GM18507 (cell line): ENCODE measurements at regions not wholly inside any gene's neighbourhood (a gene's known extent, or its start where the extent isn't known, plus 50 kb on each side); places are given as distances from the start of the nearest gene placed in this dataset.

Experiments used
- DNase-seq: peaks from one replicate; pipeline ENCODE4 v3.0.0; 2011; ENCODE audit warnings: low read depth; ENCODE audit not compliant: insufficient read length; ENCODE audit errors: extremely low spot score
- FAIRE-seq: peaks from 2 replicates; lab custom pipeline; 2011; peaks lifted over from hg19 to GRCh38; lab: Jason Lieb, UNC

DNA sequence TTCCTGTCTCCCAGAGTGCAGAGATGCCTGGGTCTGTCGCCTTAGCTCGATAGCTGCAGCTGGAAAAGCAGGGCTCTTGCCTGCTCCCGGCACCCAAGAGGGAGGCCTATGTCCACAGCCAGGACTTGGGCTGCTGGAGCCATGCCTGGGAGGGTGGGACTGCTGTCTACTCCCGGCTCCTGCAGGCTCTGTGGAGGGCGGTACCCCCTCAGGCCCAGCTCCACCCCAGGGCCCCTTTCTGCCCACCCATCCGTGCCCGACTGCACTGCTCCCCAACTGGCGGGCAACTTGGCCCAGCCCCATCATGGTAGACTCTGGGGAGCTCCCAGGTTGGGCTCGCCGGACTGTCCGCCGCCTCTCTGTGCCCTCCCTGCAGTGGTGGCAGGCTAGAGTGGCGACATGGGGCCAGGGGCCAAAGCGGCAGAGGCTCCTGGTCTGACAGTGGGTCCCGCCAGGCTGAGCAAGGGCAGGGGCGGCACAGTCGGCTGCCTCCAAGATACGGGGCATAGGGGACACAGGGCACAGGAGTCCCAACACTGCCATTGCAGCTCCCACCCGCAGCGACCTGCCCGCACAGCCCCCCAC, 901.0 kb downstream of the CCDC85A start:
- DNase-seq (no peak), FAIRE-seq (no peak)

DNA sequence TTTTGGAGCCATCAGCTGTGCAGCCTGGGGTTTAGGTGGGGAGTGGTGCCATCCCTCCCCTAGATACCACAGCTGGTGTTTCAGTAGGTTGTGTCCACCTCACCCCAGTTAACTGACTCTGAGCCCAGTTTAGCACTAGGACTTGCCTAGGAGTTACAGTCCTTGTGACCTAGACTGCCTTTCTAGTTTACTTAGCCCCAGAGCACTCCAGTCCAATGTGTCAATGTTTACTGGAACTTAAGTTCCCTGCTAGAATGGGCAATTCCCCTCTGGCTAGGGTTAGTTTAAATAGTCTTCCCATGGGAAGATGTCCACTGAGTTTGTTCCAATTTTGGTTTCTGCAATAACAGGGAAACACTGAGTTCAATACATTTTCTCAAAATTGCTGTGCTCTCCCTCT, 909.2 kb downstream of the CCDC85A start:
- FAIRE-seq (no peak), DNase-seq (no peak)

DNA sequence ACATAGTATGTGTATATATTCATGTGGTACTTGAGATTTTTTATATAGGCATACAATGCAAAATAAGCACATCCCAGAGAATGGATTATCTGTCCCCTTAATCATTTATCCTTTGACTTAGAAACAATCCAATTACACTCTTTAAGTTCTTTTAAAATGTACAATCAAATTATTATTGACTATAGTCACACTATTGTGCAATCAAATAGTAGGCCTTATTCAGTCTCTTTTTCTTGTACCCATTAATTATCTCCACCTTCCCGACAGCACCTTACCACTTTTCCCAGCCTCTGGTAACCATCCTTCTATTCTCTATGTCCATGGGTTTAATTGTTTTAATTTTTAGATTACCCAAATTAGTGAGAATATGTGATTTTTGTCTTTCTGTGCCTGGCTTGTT, 914.1 kb downstream of the CCDC85A start:
- DNase-seq = no peak
- no peak for FAIRE-seq

DNA sequence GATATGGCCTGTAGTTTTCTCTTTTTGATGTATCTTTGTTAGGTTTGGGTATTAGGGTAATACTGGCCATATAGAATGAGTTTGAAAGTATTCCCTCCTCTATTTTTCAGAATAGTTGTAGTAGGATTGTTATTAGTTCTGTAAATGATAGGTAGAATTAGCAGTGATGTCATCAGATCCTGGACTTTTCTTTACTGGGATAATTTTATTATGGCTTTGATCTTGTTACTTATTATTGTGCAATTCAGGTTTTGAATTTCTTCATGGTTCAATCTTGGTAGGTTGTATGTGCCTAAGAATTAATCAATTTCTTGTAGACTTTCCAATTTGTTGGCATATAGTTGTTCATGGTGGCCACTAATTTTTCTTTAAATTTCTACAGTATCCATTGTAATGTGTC, 916.6 kb downstream of the CCDC85A start:
- DNase-seq (no peak), FAIRE-seq (no peak)

DNA sequence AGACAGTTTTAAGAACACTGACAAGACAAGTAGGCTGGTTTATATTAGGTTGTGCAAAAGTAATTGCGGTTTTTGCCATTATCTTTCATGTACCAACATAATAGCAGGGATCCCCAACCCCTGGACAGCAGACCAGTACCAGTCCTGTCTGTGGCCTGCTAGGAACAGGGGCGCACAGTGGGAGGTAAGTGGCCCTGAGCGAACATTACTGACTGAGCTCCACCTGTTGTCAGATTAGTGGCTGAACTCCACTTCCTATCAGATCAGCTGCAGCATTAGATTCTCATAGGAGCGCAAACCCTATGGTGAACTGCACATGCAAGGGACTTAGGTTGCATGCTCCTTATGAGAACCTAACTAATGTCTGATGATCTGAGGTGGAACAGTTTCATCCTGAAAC, 921.9 kb downstream of the CCDC85A start:
- FAIRE-seq (no peak), DNase-seq (no peak)

DNA sequence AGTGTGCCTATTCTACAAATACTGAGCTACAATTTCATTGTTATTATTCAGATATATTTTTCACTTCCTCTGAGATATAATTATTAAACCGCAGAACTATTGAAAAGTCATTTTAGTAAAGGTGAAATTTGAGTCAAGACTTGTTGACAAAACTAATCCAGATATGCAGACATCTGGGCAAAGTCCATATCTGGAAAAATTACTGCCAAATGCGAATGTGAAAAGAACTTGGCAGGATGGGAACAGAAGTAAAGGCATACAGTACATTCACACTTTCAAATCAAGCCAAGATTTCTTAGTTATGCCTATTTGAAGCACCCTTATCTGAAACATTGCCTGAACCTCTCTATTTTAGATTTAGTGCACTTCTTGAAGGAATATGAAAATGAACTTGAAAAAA, 923.6 kb downstream of the CCDC85A start:
- no peak for DNase-seq

DNA sequence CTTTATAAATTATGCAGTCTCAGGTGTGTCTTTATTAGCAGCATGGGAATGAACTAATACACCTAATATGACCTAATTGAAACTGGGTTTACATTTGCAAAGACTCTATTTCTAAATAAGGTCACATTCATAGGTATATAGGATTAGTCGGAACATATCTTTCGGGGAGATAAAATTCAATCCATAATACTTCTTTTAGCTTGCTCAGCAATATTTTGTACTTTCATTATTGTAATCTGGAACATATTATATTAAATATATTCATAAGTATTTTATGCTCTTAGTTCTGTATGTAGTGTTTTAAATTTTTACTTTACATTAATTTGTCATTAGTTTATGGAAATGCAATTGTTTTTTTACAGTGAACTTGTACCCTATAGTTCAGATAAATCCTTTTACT, 927.7 kb downstream of the CCDC85A start:
- DNase-seq (no peak), FAIRE-seq (no peak)

More for the DNA sequence above, 923.6 kb downstream of the CCDC85A start:
- no peak for FAIRE-seq

DNA sequence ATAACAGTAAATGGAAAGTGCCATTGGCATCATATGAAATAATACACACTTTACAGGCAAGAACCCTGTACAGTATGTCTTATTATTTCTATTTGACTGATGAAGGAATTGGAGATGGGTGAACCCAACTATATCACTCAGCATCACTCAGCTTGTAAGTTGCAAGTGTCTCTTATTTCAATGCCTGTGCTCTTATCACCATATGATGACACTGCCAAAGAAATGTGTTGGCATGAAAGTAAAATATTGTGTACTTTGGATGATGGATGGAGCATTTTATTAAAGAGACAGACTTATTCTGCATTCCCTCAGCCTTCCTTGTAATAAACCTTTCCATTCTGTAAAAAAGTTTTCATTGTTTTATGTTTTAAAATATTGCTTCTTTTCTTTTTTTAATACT, 927.5 kb upstream of the VRK2 start:
- FAIRE-seq = no peak
- no peak for DNase-seq

DNA sequence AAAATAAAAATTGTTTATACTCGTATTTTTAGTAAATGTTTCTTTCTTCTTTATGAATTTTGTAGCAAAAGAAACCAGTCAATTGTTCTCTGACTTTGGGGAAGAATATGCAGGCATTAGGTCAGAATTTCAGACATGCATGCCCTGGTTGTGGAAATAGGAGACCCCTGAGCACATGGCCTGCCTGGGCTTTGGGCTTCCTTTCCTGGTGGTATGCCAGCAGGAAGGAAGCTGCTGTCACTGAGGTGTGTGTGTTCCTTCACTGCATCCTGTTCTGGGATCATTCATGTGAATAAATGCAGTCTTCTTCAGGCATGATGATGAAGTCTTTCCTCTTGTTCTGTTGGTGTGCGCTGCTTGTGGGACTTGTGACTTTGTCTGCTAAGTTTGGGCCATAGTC, 920.2 kb upstream of the VRK2 start:
- no peak for FAIRE-seq
- DNase-seq = no peak

DNA sequence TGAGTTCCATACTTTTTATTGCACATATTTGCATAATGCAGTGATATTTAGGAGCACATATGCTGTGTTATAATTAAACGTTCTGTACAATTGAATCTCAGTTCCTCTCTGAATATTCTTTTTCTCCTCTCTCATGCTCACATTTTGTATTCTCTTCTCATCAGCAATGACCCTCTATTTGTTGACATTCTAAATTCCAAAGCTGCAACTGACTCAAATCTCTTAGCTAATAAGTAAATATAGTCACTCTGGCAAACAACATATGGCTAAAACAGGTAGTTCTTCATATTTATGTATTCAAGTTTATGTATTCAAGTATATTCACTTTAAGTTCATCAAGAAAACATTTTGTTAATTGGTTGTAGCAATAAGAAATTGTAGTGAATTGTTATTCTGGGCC, 907.4 kb upstream of the VRK2 start:
- FAIRE-seq = no peak
- no peak for DNase-seq

DNA sequence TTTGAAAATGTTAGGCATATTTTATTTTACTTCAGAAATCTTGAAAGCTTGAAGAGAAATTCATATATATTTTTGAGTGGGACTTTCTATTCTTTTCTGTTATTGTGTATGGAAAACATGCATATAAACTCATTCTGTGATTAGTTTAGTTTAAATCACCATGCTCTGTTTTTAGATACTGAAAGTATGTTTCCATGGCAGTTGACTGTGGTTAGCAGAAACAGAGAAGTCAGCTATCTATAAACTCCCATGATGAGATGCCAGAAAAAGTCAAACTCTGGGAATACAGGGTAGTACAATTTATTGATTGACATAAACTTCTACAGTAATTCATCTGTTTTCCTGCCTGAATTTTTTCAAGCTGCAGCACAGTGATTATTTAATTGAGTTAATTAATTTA, 905.3 kb upstream of the VRK2 start:
- no peak for FAIRE-seq
- no peak for DNase-seq

DNA sequence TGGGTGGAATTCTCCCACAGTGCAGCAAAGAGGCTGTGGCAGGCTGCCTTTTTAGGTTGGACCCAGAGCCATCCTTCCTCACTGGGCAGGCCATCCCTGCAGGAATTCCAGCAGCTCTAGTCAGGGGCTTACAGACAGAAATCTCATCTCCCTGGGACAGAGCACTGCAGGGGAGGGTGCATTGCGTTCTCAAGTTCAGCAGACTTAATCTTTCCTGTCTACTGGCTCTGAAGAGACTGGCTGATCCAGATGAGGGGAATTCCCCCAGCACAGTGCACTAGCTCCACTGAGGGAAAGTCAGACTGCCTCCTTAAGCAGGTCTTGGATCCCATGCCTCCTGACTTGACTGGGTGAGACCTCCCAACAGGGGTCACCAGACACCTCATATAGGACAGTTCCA, 899.7 kb upstream of the VRK2 start:
- DNase-seq (no peak), FAIRE-seq (no peak)

DNA sequence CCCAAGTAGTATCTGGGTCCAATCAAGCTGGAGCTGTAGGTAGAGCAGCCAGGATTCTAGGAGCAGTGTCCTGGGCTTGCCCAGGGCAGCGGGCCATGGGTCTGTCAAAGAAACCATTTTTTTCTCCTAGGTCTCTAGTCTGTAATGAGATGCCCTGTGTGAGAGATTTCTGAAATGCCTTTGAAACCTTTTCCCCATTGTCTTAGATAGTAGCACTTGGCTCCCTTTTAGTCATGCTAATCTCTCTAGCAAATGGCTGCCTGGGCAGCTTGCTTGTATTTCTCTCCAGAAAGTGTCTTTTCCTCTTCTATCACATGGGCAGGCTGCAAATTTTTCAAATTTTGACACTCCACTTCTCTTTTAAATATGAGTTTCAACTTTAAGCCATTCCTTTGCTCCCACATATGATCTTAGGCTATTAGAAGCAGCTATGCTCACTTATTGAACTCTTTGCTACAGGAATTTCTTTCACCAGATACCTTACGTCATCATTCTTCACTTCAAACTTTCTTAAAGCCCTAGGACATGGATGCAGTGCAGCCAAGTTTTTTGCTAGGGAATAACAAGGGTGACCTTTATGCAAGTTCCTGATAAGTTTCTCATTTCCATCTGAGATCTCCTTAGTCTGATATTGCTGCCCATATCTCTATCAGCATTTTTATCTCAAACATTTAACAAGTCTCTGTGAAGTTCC, 890.2 kb upstream of the VRK2 start:
- no peak for FAIRE-seq
- no peak for DNase-seq

DNA sequence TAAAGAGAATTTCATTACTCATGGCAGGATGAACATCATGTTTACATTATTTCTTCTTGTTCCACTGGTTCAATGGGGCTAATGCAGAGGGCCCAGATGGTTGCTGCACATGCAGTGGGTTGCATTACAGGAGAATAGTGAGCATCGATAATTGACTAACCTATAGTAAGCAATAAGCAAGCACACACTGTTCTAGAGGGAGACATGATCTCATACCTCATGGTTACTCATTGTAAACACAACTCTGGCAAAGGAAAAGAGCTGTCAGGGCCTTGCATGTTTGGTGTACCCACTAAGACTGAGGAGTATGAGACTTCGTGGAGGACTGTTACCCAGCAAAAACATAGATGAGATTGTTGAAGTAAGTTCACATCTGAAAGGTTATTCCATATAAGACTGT, 885.6 kb upstream of the VRK2 start:
- FAIRE-seq = no peak
- no peak for DNase-seq

DNA sequence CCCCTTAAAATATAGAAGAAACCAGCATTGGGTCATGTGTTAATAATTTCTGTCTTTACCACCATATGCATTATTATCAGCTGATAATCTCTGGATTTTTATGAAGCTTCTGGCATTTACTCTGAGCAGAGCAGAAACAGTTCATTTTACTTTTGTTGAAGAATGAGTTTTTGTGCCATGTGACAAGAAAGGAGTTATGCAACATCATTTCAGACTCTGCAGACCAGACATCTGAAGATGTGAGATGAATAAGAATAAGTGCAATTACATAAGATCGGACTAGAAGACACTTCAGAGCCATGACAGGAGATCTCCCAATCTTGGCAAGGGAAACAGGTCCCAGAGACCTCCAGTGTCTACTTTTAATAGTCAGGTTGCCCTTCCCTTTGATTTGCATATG, 869.4 kb upstream of the VRK2 start:
- no peak for DNase-seq
- no peak for FAIRE-seq

DNA sequence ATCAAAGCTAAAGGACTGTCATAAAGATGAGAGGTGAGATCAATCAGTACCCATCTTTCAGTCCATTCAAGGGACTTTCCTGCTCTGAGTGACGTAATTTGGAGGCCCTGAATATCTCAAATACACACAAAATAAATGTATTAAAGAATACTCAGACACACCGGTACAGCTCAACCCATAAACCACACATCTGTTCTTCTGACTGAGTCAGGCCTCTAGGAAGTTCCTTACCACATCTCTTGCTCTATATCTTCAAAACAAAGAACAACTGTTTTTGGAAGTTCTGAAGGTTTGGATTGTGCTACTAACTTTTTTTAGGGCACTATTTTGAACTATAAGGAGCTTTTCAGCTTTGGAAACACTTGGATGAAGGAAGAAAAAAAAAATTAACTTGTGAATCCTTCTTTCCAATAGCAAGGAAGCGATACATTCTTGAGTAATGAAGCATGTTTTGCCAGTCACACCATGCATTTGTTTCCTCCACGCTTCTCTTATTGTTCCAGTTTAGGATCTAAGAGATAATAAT, 866.5 kb upstream of the VRK2 start:
- FAIRE-seq = no peak

DNA sequence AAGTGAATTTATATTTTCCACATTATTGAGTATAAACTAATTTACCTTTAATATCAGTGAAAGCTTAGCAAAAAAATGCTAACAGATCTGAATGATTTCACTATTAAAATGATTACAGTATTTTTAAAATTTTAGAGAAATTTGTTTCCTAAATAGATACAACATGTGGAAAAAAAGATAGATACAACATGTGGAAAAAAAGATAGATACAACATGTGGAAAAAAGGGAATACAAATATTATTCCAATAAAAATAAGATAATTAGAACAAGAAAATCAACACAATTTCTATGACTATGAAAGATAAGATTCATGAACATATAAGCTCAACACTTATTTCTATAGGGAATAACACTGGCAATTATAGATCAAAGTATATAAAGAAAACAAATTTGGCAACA, 865.9 kb upstream of the VRK2 start:
- DNase-seq (no peak), FAIRE-seq (no peak)

More for the DNA sequence above, 866.5 kb upstream of the VRK2 start:
- no peak for DNase-seq

DNA sequence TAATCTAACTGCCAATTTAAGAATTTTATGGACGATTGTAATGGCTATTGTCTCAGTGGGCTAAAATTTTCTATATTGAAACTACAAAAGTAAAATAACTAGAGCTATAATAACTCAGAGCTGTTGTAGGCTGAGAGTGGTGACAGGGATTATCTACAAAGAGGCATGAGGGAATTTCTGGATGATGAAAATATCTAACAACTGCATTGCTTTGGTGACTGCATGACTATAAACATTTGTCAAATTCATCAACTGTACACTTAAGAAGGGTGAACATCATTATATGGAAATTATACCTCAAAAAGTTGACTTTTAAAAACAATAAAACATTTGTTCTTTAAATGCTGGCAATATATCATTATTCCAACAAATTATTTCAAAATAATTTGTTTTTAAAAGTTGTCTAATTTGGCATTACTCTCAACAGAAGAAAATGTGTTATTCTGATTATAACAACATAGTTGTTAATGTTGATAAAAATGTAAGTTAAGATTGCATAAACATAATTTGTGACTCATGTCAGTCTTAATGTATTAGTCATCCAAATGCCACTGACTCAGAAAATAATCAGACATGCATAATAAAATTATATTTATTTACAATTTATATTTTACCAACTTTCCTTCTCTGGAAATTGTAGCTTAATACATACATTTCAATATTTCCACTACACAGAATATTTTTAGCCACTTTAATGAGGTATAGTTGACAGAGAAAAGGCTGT, 865.1 kb upstream of the VRK2 start:
- FAIRE-seq (no peak), DNase-seq (no peak)

DNA sequence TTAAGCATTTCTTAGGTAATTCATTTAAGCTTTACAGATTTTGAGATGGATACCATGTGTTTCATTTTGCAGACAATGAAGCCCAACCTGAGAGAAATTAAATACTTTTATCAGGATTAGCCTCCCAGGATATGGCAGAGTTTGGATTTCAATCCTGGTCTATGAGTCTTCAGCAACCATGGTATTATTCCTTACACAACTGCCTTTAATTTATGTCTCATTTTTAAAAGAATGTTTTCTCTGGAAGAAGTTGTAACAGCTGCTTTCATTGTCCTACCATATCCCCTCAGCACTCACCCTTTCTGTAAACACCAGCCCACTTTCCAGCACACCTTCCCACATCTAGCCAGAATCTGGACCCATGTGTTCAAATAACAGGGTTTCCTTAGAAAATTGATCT, 863.7 kb upstream of the VRK2 start:
- no peak for FAIRE-seq
- DNase-seq = no peak

DNA sequence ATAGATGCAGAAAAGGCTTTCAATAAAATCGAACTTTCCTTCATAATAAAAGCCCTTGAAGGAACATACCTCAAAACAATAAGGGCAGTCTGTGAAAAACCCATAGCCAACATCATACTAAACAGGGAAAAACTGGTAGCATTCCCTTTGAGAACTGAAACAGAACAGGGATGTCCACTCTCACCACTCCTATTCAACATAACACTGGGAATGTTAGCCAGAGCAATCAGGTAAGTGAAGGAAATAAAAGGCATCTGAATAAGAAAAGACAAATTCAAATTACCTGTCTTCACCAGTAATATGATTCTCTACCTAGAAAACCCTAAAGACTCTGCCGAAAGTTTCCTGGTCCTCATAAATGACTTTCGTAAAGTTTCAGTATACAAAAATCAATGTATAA, 861.0 kb upstream of the VRK2 start:
- DNase-seq (no peak), FAIRE-seq (no peak)

DNA sequence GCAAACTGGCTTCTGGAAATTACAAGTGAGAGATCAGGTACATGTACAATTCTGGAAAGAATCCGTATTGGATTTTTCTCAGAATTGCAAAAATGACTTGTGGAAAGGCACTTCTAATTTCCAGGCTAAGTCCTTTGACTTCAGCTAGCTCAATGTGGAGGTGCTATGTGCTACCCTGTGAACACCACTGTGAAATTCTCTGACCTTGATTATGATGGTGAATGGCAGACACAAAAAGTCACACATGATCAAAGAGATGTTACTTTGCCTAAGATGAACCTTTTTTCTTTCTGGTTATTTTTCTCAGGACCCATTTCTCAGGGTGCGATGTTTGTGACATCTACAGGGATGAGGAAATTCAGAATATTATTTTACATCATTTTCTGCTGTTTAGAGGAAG, 856.6 kb upstream of the VRK2 start:
- DNase-seq (no peak), FAIRE-seq (no peak)
